ENCODE measurements at regions not wholly inside any gene's neighbourhood (a gene's known extent, or its start where the extent isn't known, plus 50 kb on each side); places are given as distances from the start of the nearest gene placed in this dataset.

- TF ChIP-seq CTCF (IDR thresholded peaks at IDR 0.05; ENCODE audit: control extremely low read depth in 1 of 3, insufficient read depth in 1 of 3, low read depth in 1 of 3, low read length in 3 of 3) (no peak), POLR2A (IDR thresholded peaks at IDR 0.05; ENCODE audit: control extremely low read depth in 1 of 2, low read depth in 2 of 2, low read length in 2 of 2) (no peak)
Observed at GRCh38 chr2:208990716-208991115, 433.1 kb upstream of the MAP2 start.
